ENCODE measurements at regions not wholly inside any gene's neighbourhood (a gene's known extent, or its start where the extent isn't known, plus 50 kb on each side); places are given as distances from the start of the nearest gene placed in this dataset.

- Histone ChIP-seq H3K36me3 (no peaks in the 10 kb centered on the region), H3K9me3 (ENCODE audit: low read depth) (no peaks in the 10 kb centered on the region), H3K27me3 (no peaks in the 10 kb centered on the region), H3K27ac (no peak overlapping the region), H3K4me3 (no peak overlapping the region), H3K4me1 (ENCODE audit: low read depth) (peaks cover 26% of the 10 kb centered on the region)
- TF ChIP-seq, protein P1, sequence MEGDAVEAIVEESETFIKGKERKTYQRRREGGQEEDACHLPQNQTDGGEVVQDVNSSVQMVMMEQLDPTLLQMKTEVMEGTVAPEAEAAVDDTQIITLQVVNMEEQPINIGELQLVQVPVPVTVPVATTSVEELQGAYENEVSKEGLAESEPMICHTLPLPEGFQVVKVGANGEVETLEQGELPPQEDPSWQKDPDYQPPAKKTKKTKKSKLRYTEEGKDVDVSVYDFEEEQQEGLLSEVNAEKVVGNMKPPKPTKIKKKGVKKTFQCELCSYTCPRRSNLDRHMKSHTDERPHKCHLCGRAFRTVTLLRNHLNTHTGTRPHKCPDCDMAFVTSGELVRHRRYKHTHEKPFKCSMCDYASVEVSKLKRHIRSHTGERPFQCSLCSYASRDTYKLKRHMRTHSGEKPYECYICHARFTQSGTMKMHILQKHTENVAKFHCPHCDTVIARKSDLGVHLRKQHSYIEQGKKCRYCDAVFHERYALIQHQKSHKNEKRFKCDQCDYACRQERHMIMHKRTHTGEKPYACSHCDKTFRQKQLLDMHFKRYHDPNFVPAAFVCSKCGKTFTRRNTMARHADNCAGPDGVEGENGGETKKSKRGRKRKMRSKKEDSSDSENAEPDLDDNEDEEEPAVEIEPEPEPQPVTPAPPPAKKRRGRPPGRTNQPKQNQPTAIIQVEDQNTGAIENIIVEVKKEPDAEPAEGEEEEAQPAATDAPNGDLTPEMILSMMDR (IDR thresholded peaks at IDR 0.05; ENCODE audit: low read depth, low read length) = no peak
- no peak for DNase-seq (ENCODE audit: low read depth in 1 of 2, low spot score in 1 of 2)
These were observed 153.8 kb upstream of the TSC22D2 start for GRCh38 chr3:150254309-150254708.

DNA sequence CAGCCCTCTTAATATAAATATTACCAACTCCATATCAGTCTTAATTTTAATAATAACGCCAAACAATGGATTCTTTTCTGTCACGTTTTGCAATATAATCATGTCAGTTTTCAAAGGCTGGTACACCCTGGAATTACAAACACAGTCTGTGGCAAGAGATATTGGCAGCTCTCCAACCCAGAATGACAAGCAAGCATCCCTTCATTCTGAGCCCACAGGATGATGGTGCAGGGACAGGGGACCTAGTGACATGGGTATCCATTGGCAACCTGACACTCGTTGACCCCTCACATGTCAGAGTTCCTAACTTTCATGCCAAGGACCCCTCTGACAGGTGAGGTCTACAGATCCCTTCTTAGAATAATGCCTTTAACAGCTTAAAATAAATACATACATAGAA is 154.5 kb upstream of the TSC22D2 start:
- H3K27me3 ChIP-seq = no peaks in the 10 kb centered on the region
- H3K27ac ChIP-seq = no peak overlapping the region
- H3K36me3 ChIP-seq = no peaks in the 10 kb centered on the region
- TF ChIP-seq, protein P1 (IDR thresholded peaks at IDR 0.05; ENCODE audit: low read depth, low read length) = no peak
- H3K4me3 ChIP-seq = no peak overlapping the region
- peaks cover 27% of the 10 kb centered on the region for H3K4me1 ChIP-seq (ENCODE audit: low read depth)
- no peak for DNase-seq (ENCODE audit: low read depth in 1 of 2, low spot score in 1 of 2)
- H3K9me3 ChIP-seq (ENCODE audit: low read depth) = no peaks in the 10 kb centered on the region

DNA sequence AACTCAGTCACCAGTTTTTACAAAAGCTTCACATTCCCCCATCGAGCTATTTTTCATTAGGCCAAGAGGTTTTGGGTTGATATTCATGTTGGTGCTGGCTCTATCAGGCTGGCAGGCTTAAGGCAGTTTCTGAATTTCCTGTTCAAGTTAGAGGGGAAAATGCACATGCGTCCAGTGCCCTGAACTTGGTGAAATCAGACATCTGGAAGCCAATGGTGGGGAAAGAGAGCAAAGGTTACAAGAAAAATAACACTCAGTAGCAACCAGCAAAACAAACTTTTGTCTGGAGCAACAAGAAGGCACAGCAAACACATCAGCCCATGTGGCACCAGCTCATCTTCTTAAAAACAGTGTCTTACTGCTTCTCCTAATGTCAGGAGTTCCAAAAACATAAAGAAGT is 155.6 kb upstream of the TSC22D2 start:
- peaks cover 31% of the 10 kb centered on the region for H3K4me1 ChIP-seq (ENCODE audit: low read depth)
- TF ChIP-seq, protein P1 (IDR thresholded peaks at IDR 0.05; ENCODE audit: low read depth, low read length) = no peak
- no peak overlapping the region for H3K4me3 ChIP-seq
- no peaks in the 10 kb centered on the region for H3K36me3 ChIP-seq
- H3K27ac ChIP-seq = no peak overlapping the region
- DNase-seq (ENCODE audit: low read depth in 1 of 2, low spot score in 1 of 2) = peak in 1 of 2 donors; percentile 87
- H3K9me3 ChIP-seq (ENCODE audit: low read depth) = no peaks in the 10 kb centered on the region
- H3K27me3 ChIP-seq = no peaks in the 10 kb centered on the region

DNA sequence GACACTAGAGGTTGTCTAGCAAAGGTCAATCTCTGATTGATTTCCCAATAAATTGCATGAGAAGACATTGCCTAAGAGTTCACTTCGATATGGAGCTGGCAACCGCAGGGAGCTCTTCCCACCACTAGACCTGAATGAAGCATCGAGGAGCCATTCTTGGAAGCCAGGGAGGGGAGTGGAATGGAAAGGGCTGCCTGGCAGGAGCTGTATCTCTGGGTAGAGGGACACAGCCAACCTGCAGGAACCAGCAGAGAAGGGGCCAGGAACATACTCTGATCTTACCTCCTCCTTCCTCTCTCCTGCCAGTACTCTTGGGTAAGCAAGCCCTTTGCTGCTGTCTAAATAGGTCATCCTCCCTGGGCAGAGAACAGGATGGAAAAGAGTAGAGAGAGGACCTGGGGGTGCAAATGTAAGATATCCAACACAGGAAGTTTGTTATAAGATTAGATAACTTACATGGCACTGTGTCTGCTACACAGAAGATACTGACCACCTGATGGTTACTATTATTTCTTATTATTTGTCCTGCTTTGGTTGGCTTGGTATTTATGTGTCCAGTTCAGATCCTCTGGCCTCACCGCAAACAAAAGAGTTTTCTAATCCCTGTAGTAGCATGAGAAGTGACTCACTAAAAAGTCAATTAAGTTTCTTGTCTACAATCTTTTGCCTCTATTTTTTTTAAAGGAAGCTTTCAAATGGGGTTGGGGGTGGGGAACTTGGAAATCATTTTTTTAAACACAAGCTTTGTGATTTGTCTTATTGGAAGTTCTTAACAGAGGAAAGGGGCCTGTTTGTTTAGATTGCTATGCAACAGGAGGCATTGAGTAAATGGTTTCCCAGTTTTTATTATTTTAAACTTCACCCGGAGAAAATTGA is 156.7 kb upstream of the TSC22D2 start:
- Histone ChIP-seq H3K27ac (no peak overlapping the region), H3K36me3 (no peaks in the 10 kb centered on the region), H3K27me3 (no peaks in the 10 kb centered on the region), H3K4me1 (ENCODE audit: low read depth) (peaks cover 26% of the 10 kb centered on the region), H3K9me3 (ENCODE audit: low read depth) (no peaks in the 10 kb centered on the region), H3K4me3 (no peak overlapping the region)
- peak in 1 of 2 donors; percentile 55 for DNase-seq (ENCODE audit: low read depth in 1 of 2, low spot score in 1 of 2)
- TF ChIP-seq, protein P1 (IDR thresholded peaks at IDR 0.05; ENCODE audit: low read depth, low read length) = no peak

DNA sequence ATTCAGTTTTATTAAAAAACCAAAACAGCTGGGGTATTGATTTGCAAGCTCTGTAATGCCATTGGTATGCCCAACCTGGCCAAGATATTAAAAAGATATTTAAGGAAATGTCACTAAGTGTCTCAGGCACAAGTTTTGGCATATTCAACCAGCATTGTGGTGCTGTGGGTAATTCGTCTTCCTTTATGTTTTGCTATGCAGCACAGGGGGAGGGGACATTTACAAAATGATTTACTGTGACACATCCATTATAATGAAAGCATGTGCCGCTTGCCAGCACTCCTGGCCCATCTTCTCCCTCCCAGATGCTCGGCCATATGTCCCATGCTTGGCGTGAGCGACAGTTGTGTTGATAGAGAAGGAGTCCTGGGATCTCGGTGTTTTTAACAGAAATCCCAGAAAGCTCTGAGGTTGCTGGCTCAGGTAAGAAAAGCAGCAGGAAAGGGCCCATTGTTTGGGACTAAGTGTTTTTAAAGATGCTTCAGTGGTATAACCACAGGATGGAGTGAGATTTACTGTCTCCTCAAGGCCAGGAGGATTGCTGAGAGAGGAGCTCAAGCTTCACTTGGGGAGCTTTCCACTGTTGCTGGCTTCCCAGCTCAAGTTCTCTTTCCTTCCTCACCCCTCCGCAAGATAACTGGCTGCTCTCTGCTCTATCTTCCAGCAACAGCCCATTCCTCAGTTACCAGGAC is 158.2 kb upstream of the TSC22D2 start:
- TF ChIP-seq, protein P1 (IDR thresholded peaks at IDR 0.05; ENCODE audit: low read depth, low read length) = no peak
- Histone ChIP-seq H3K9me3 (ENCODE audit: low read depth) (no peaks in the 10 kb centered on the region), H3K27ac (no peak overlapping the region), H3K4me3 (no peak overlapping the region), H3K36me3 (no peaks in the 10 kb centered on the region), H3K27me3 (no peaks in the 10 kb centered on the region), H3K4me1 (ENCODE audit: low read depth) (peaks cover 11% of the 10 kb centered on the region)
- DNase-seq (ENCODE audit: low read depth in 1 of 2, low spot score in 1 of 2) = no peak

Measured in cardiac muscle cell (in vitro differentiated cells and primary cell).